Stomach (tissue), 8 donors: ENCODE measurements at regions not wholly inside any gene's neighbourhood (a gene's known extent, or its start where the extent isn't known, plus 50 kb on each side); places are given as distances from the start of the nearest gene placed in this dataset.

Experiments
- DNase-seq, 2 donors: peaks; one replicate each; pipeline versions ENCODE4 v3.0.0 to v3.0.0-alpha.2; 2013 to 2019
- H3K27ac ChIP-seq, 5 donors: fragments of 200-600 bp in 4 of 5; sonication (generic) in 4 of 5; one replicate each; pipeline ENCODE4 v1.5.1; 2013 to 2019; ENCODE audit warnings: mild to moderate bottlenecking in 1 of 5, moderate library complexity in 1 of 5
- H3K27me3 ChIP-seq, 3 donors: fragments of 200-600 bp; sonication (generic); one replicate each; pipeline ENCODE4 v1.5.1; 2017 to 2019; ENCODE audit warnings: mixed run types in 1 of 3
- H3K36me3 ChIP-seq, 4 donors: fragments of 200-600 bp; sonication (generic); 1 replicate in 3 of 4; 2 replicates in 1 of 4; pipeline ENCODE4 v1.5.1; 2016 to 2019
- H3K4me1 ChIP-seq, 4 donors: fragments of 200-600 bp; sonication (generic); one replicate each; pipeline ENCODE4 v1.5.1; 2016 to 2019
- H3K4me3 ChIP-seq, 4 donors: fragments of 200-600 bp; sonication (generic) in 3 of 4; one replicate each; pipeline ENCODE4 v1.5.1; 2016 to 2019; ENCODE audit warnings: mild to moderate bottlenecking in 1 of 4
- H3K9me3 ChIP-seq, 4 donors: fragments of 200-600 bp; sonication (generic); one replicate each; pipeline ENCODE4 v1.5.1; 2016 to 2019
- EP300 ChIP-seq: sonication (generic); formaldehyde crosslinking; IDR thresholded peaks from one replicate; pipeline ENCODE4 v1.6.1; 2017; ENCODE audit warnings: antibody characterized with exemption
- POLR2A ChIP-seq, 4 donors: fragments of 450-650 bp; IDR thresholded peaks; one replicate each; pipeline ENCODE4 v1.6.1; 2016; ENCODE audit warnings: antibody characterized with exemption in 4 of 4, control low read depth in 2 of 4, mild to moderate bottlenecking in 1 of 4, moderate library complexity in 1 of 4
- POLR2AphosphoS5 ChIP-seq, 3 donors: sonication (generic); formaldehyde crosslinking; IDR thresholded peaks; one replicate each; pipeline ENCODE4 v1.6.1; 2016; ENCODE audit warnings: antibody characterized with exemption in 3 of 3
- WGBS, 5 donors: extraction: QIAGEN DNeasy Blood & Tissue Kit in 3 of 5; methylation state at CpG; one replicate each; pipeline versions ENCODE4 v1.1.5 to v1.1.7; 2013 to 2018; 5-methylcytosine and 5-hydroxymethylcytosine counted together
- intact Hi-C: fragments of 100-400 bp; cut with DNase I; formaldehyde crosslinking; loops from one replicate; pipeline ENCODE4 v1.15.1; 2023; ENCODE audit warnings: low total_unique reads
- TF ChIP-seq, protein P1 (sequence below), 7 experiments: fragments of 450-650 bp in 4 of 7; fragments of 200-600 bp in 3 of 7; sonication (generic) in 3 of 7; IDR thresholded peaks; one replicate each; pipeline ENCODE4 v1.5.1; 2016 to 2019; ENCODE audit warnings: antibody characterized with exemption in 7 of 7, control low read depth in 2 of 7, mild to moderate bottlenecking in 1 of 7
- donor health status: healthy with polysubstance abuse.
- donor health status: Bipolar disorder and iron deficiency.
- donor health status: healthy.

DNA sequence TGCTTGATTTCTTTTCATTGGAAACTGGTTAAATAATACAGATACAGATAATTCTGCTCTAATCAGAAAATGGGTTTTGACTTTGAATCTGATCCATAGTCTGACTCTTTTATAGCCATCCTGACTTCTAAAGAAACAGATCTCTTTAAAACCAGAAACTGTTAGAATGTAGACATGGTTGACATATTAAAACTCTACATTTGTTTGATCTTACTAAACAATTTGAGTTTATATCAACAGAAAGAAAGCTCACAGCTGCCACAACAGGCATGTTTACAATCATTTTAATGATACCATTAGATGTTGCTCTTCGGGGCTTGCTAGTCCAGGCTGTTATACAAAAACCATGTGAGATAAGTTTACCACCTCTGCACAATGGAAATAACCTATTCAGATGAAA is 193.0 kb upstream of the SEMA3A start:
- Histone ChIP-seq H3K36me3 (no peaks in the 10 kb centered on the region), H3K4me3 (no peak overlapping the region), H3K9me3 (no peaks in the 10 kb centered on the region), H3K4me1 (no peaks in the 10 kb centered on the region), H3K27me3 (no peaks in the 10 kb centered on the region), H3K27ac (no peak overlapping the region)
- WGBS, 5 donors: 26 to 37% (median 34%) methylated on average over 1 of the region's 1 CpG
- TF ChIP-seq, protein P1, sequence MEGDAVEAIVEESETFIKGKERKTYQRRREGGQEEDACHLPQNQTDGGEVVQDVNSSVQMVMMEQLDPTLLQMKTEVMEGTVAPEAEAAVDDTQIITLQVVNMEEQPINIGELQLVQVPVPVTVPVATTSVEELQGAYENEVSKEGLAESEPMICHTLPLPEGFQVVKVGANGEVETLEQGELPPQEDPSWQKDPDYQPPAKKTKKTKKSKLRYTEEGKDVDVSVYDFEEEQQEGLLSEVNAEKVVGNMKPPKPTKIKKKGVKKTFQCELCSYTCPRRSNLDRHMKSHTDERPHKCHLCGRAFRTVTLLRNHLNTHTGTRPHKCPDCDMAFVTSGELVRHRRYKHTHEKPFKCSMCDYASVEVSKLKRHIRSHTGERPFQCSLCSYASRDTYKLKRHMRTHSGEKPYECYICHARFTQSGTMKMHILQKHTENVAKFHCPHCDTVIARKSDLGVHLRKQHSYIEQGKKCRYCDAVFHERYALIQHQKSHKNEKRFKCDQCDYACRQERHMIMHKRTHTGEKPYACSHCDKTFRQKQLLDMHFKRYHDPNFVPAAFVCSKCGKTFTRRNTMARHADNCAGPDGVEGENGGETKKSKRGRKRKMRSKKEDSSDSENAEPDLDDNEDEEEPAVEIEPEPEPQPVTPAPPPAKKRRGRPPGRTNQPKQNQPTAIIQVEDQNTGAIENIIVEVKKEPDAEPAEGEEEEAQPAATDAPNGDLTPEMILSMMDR (IDR thresholded peaks at IDR 0.05): no peak
- TF ChIP-seq POLR2AphosphoS5 (IDR thresholded peaks at IDR 0.05) (no peak), EP300 (no peak), POLR2A (IDR thresholded peaks at IDR 0.05) (no peak)
- intact Hi-C loops: no loop called here
- no peak for DNase-seq

DNA sequence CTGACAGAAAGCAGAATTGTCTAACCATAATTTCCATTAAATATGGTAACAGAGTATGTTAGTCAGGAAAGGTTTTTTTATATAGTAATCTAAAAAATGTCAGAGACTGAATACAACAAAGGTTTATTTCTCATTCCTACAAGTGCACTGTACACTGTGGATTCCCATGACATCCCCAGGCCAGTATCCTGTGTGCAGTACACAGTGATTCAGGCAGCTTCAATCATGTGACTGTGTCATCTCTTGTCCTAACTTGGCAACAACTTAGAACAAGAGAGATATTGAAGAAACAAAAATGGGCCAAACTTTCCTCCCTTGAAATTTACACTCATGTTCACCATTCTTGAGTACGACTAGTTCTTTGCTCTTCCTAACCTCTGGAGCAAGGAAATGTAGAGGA is 189.8 kb upstream of the SEMA3A start:
- TF ChIP-seq POLR2A (IDR thresholded peaks at IDR 0.05): no peak
- TF ChIP-seq EP300: no peak
- TF ChIP-seq POLR2AphosphoS5 (IDR thresholded peaks at IDR 0.05): no peak
- TF ChIP-seq, protein P1 (IDR thresholded peaks at IDR 0.05): no peak
- no peak for DNase-seq
- intact Hi-C loops: no loop called here
- Histone ChIP-seq H3K27ac (no peak overlapping the region), H3K27me3 (no peaks in the 10 kb centered on the region), H3K9me3 (no peaks in the 10 kb centered on the region), H3K36me3 (no peaks in the 10 kb centered on the region), H3K4me3 (no peak overlapping the region), H3K4me1 (no peaks in the 10 kb centered on the region)
- WGBS, 5 donors: 85 to 100% (median 94%) methylated on average over 1 of the region's 1 CpG

DNA sequence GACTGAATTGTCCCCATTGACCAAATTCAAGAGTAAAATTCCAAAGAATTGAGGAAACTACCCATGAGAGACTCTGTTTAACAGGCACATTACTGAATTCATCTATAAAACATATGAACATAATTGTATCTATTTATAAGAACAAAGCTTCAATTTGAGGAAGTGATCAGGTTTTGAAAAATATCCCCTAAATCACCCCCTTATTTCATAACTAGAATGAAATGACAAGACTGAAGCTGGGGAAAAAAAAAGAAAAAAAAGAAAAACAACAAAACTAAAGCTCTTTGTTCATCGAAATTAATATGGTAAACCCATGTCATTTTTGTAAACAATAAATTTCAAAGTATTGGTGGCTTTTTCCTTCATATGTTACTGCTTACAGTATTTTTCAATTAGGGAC is 184.9 kb upstream of the SEMA3A start:
- TF ChIP-seq, protein P1 (IDR thresholded peaks at IDR 0.05): no peak
- TF ChIP-seq POLR2AphosphoS5 (IDR thresholded peaks at IDR 0.05) (no peak), POLR2A (IDR thresholded peaks at IDR 0.05) (no peak), EP300 (no peak)
- Histone ChIP-seq H3K4me3 (no peak overlapping the region), H3K4me1 (no peaks in the 10 kb centered on the region), H3K36me3 (no peaks in the 10 kb centered on the region), H3K9me3 (no peaks in the 10 kb centered on the region), H3K27me3 (no peaks in the 10 kb centered on the region), H3K27ac (no peak overlapping the region)
- DNase-seq: no peak
- WGBS, 5 donors: 73 to 92% (median 86%) methylated on average over 1 of the region's 1 CpG
- intact Hi-C loops: no loop called here

DNA sequence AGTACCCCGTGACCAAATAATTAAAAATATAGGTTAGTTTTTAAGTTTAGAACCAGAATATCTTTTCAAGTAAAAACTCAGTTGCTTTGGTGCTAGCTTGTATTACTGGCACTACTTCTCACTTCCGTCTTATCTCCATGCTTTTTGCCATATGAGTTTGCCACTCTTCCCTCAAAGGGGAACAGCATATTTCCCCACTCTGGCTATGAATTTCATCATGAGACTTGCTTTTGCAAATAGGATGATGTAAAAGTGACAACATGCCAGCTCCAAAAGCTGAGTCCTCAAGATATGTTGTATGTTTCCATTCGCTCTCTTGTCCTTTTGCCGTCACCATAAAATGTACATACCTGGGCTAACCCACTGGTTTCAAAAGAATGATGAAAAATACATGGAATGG is 178.1 kb upstream of the SEMA3A start:
- TF ChIP-seq EP300: no peak
- TF ChIP-seq POLR2AphosphoS5 (IDR thresholded peaks at IDR 0.05): no peak
- TF ChIP-seq POLR2A (IDR thresholded peaks at IDR 0.05): no peak
- TF ChIP-seq, protein P1 (IDR thresholded peaks at IDR 0.05): no peak
- intact Hi-C loops: no loop called here

More for the DNA sequence above, 178.1 kb upstream of the SEMA3A start:
- Histone ChIP-seq H3K9me3 (no peaks in the 10 kb centered on the region), H3K36me3 (no peaks in the 10 kb centered on the region), H3K27ac (no peak overlapping the region), H3K27me3 (no peaks in the 10 kb centered on the region), H3K4me1 (no peaks in the 10 kb centered on the region), H3K4me3 (no peak overlapping the region)
- no peak for DNase-seq
- WGBS, 5 donors: 91 to 94% (median 93%) methylated on average over 4 of the region's 4 CpGs
